ENCODE measurements at regions not wholly inside any gene's neighbourhood (a gene's known extent, or its start where the extent isn't known, plus 50 kb on each side); places are given as distances from the start of the nearest gene placed in this dataset.

- Histone ChIP-seq H3F3A (ENCODE audit: low read depth) (no peaks in the 10 kb centered on the region), H3K9me3 (ENCODE audit: insufficient read depth, low read depth, low read length) (0 out of 2 replicates have a peak, but pooled peaks cover 3% of the 10 kb centered on the region), H3K27me3 (ENCODE audit: insufficient read depth, low read length, poor library complexity, severe bottlenecking) (no peaks in the 10 kb centered on the region), H3K9ac (ENCODE audit: low read depth, low read length, poor library complexity, severe bottlenecking) (no peak overlapping the region), H3K9me2 (replicated peaks; ENCODE audit: low read depth, low read length) (no peaks in the 10 kb centered on the region), H3K4me2 (ENCODE audit: low read depth, low read length, poor library complexity, severe bottlenecking) (no peak overlapping the region), H3K4me1 (ENCODE audit: insufficient read depth, low read length, poor library complexity, severe bottlenecking) (no peaks in the 10 kb centered on the region), H3K79me2 (ENCODE audit: insufficient read depth, low read length) (no peaks in the 10 kb centered on the region), H3K4me3 (ENCODE audit: low read length, poor library complexity, severe bottlenecking) (no peak overlapping the region), H3K36me3 (ENCODE audit: insufficient read depth, low read length) (no peaks in the 10 kb centered on the region), H4K20me1 (ENCODE audit: insufficient read depth, low read length, poor library complexity, severe bottlenecking) (no peaks in the 10 kb centered on the region), H2AFZ (ENCODE audit: low read length) (no peak overlapping the region)
- TF ChIP-seq, protein P1, sequence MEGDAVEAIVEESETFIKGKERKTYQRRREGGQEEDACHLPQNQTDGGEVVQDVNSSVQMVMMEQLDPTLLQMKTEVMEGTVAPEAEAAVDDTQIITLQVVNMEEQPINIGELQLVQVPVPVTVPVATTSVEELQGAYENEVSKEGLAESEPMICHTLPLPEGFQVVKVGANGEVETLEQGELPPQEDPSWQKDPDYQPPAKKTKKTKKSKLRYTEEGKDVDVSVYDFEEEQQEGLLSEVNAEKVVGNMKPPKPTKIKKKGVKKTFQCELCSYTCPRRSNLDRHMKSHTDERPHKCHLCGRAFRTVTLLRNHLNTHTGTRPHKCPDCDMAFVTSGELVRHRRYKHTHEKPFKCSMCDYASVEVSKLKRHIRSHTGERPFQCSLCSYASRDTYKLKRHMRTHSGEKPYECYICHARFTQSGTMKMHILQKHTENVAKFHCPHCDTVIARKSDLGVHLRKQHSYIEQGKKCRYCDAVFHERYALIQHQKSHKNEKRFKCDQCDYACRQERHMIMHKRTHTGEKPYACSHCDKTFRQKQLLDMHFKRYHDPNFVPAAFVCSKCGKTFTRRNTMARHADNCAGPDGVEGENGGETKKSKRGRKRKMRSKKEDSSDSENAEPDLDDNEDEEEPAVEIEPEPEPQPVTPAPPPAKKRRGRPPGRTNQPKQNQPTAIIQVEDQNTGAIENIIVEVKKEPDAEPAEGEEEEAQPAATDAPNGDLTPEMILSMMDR (conservative IDR thresholded peaks at IDR 0.05; ENCODE audit: low read length) = no peak
- TF ChIP-seq EZH2phosphoT487 (IDR thresholded peaks at IDR 0.05; ENCODE audit: borderline replicate concordance) = no peak
Observed at GRCh38 chr1:59092126-59092525, 204.8 kb upstream of the FGGY start.

GRCh38 chr1:59094001-59094400 is 202.9 kb upstream of the FGGY start:
- no peaks in the 10 kb centered on the region for H3F3A ChIP-seq (ENCODE audit: low read depth)
- no peak overlapping the region for H3K4me2 ChIP-seq (ENCODE audit: low read depth, low read length, poor library complexity, severe bottlenecking)
- no peaks in the 10 kb centered on the region for H3K9me3 ChIP-seq (ENCODE audit: insufficient read depth, low read depth, low read length)
- H3K79me2 ChIP-seq (ENCODE audit: insufficient read depth, low read length) = no peaks in the 10 kb centered on the region
- no peaks in the 10 kb centered on the region for H3K9me2 ChIP-seq (replicated peaks; ENCODE audit: low read depth, low read length)
- no peaks in the 10 kb centered on the region for H3K27me3 ChIP-seq (ENCODE audit: insufficient read depth, low read length, poor library complexity, severe bottlenecking)
- no peaks in the 10 kb centered on the region for H3K4me1 ChIP-seq (ENCODE audit: insufficient read depth, low read length, poor library complexity, severe bottlenecking)
- no peaks in the 10 kb centered on the region for H4K20me1 ChIP-seq (ENCODE audit: insufficient read depth, low read length, poor library complexity, severe bottlenecking)
- no peak overlapping the region for H3K9ac ChIP-seq (ENCODE audit: low read depth, low read length, poor library complexity, severe bottlenecking)
- no peak overlapping the region for H3K4me3 ChIP-seq (ENCODE audit: low read length, poor library complexity, severe bottlenecking)
- TF ChIP-seq, protein P1 (conservative IDR thresholded peaks at IDR 0.05; ENCODE audit: low read length) = no peak
- TF ChIP-seq EZH2phosphoT487 (IDR thresholded peaks at IDR 0.05; ENCODE audit: borderline replicate concordance) = no peak
- no peak overlapping the region for H2AFZ ChIP-seq (ENCODE audit: low read length)
- H3K36me3 ChIP-seq (ENCODE audit: insufficient read depth, low read length) = no peaks in the 10 kb centered on the region

DNA sequence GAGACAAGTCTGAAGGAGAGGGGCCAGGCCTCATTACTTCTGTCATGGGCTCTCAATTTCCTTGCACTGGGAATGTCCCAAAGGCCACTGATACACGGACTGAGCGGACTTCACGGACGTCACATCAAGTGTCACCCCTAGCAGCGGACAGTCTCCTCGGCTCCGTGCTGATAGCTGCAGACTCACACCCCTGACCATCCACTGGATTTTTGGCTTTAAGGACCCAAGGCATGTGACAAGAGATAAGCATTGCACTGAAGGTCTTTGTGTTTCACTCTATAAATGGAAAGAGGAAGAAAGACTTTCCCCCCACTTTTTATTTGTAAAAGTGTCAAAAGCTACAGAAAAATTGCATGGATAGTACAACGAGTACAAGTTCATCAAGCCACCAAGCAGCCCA is 200.4 kb upstream of the FGGY start:
- no peaks in the 10 kb centered on the region for H3K36me3 ChIP-seq (ENCODE audit: insufficient read depth, low read length)

More for the DNA sequence above, 200.4 kb upstream of the FGGY start:
- Histone ChIP-seq H3K79me2 (ENCODE audit: insufficient read depth, low read length) (no peaks in the 10 kb centered on the region), H2AFZ (ENCODE audit: low read length) (no peak overlapping the region), H3K4me1 (ENCODE audit: insufficient read depth, low read length, poor library complexity, severe bottlenecking) (no peaks in the 10 kb centered on the region), H3K27me3 (ENCODE audit: insufficient read depth, low read length, poor library complexity, severe bottlenecking) (no peaks in the 10 kb centered on the region), H4K20me1 (ENCODE audit: insufficient read depth, low read length, poor library complexity, severe bottlenecking) (no peaks in the 10 kb centered on the region), H3F3A (ENCODE audit: low read depth) (no peaks in the 10 kb centered on the region), H3K9me2 (replicated peaks; ENCODE audit: low read depth, low read length) (no peaks in the 10 kb centered on the region), H3K9me3 (ENCODE audit: insufficient read depth, low read depth, low read length) (no peaks in the 10 kb centered on the region), H3K4me2 (ENCODE audit: low read depth, low read length, poor library complexity, severe bottlenecking) (no peak overlapping the region), H3K4me3 (ENCODE audit: low read length, poor library complexity, severe bottlenecking) (no peak overlapping the region), H3K9ac (ENCODE audit: low read depth, low read length, poor library complexity, severe bottlenecking) (no peak overlapping the region)
- TF ChIP-seq, protein P1 (conservative IDR thresholded peaks at IDR 0.05; ENCODE audit: low read length) = no peak
- TF ChIP-seq EZH2phosphoT487 (IDR thresholded peaks at IDR 0.05; ENCODE audit: borderline replicate concordance) = no peak

Data from Loucy (cell line).